ENCODE measurements at regions not wholly inside any gene's neighbourhood (a gene's known extent, or its start where the extent isn't known, plus 50 kb on each side); places are given as distances from the start of the nearest gene placed in this dataset.

DNA sequence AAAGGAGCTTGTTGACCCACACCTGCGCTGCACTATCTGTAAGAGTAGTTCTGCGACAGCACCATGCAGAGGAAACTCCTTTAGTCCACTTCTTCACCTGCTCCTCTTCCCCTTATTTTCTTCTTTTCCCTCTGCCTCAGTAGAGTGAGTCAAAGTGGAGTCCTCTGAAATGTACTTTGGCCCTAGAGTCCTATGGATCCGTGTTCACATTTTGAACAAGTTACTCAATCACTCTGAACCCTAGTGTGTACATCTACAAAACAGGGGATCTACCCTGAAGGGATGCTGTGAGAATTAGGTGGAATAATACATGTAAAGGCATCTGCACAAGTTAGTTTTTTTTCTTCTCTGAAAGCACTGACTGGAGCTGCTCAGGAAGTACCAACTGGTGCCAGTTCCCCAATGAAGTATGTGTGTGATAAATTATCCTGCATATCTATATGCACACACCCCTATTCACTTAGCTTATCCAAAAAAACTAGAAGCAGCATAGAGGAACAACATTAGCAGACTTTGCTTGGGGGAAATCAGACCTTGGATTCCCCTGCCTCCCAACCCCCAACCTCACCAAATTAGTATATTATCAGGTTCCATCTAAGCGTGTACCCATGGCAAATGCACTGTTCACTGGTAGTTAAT lies 118.5 kb upstream of the FAM9C start:
- ATAC-seq (no peak), DNase-seq (ENCODE audit: low read depth, low spot score) (no peak)
- H3K4me1 ChIP-seq (ENCODE audit: control insufficient read depth, insufficient read depth, low read length): no peaks in the 10 kb centered on the region
- no peaks in the 10 kb centered on the region for H3K9me3 ChIP-seq (ENCODE audit: control insufficient read depth, insufficient read depth, low read depth, low read length)
- no peak overlapping the region for H3K27ac ChIP-seq (ENCODE audit: low read length)
- POLR2A ChIA-PET: no interaction called here
- no peaks in the 10 kb centered on the region for H3K36me3 ChIP-seq (ENCODE audit: control insufficient read depth, insufficient read depth, low read length)
- in situ Hi-C loops (cut with HindIII; ENCODE audit: low pct_unique_long_range_greater_than_20kb, low sequenced_read_pairs) (no loop called here), intact Hi-C loops (cut with micrococcal nuclease; ENCODE audit: unreplicated experiment) (no loop called here)
- H3K4me3 ChIP-seq (ENCODE audit: low read depth in 2 of 2, low read length in 2 of 2): no peak overlapping the region
- no TSS peak for BruUV-seq (replicated peaks)
- no peaks in the 10 kb centered on the region for H3K27me3 ChIP-seq (ENCODE audit: control insufficient read depth, insufficient read depth, low read length)
- CTCF ChIA-PET: no interaction called here
- no peak for TF ChIP-seq POLR2AphosphoS5 (IDR thresholded peaks at IDR 0.05; ENCODE audit: low read depth, low read length)
- TF ChIP-seq TCF7L2 (IDR thresholded peaks at IDR 0.05; ENCODE audit: low read depth, low read length): no peak
- TF ChIP-seq, protein P1, sequence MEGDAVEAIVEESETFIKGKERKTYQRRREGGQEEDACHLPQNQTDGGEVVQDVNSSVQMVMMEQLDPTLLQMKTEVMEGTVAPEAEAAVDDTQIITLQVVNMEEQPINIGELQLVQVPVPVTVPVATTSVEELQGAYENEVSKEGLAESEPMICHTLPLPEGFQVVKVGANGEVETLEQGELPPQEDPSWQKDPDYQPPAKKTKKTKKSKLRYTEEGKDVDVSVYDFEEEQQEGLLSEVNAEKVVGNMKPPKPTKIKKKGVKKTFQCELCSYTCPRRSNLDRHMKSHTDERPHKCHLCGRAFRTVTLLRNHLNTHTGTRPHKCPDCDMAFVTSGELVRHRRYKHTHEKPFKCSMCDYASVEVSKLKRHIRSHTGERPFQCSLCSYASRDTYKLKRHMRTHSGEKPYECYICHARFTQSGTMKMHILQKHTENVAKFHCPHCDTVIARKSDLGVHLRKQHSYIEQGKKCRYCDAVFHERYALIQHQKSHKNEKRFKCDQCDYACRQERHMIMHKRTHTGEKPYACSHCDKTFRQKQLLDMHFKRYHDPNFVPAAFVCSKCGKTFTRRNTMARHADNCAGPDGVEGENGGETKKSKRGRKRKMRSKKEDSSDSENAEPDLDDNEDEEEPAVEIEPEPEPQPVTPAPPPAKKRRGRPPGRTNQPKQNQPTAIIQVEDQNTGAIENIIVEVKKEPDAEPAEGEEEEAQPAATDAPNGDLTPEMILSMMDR (IDR thresholded peaks at IDR 0.05): no peak
- TF ChIP-seq SIN3A (IDR thresholded peaks at IDR 0.05; ENCODE audit: borderline replicate concordance, insufficient read depth, low read depth, low read length): no peak
- TF ChIP-seq, protein P2, sequence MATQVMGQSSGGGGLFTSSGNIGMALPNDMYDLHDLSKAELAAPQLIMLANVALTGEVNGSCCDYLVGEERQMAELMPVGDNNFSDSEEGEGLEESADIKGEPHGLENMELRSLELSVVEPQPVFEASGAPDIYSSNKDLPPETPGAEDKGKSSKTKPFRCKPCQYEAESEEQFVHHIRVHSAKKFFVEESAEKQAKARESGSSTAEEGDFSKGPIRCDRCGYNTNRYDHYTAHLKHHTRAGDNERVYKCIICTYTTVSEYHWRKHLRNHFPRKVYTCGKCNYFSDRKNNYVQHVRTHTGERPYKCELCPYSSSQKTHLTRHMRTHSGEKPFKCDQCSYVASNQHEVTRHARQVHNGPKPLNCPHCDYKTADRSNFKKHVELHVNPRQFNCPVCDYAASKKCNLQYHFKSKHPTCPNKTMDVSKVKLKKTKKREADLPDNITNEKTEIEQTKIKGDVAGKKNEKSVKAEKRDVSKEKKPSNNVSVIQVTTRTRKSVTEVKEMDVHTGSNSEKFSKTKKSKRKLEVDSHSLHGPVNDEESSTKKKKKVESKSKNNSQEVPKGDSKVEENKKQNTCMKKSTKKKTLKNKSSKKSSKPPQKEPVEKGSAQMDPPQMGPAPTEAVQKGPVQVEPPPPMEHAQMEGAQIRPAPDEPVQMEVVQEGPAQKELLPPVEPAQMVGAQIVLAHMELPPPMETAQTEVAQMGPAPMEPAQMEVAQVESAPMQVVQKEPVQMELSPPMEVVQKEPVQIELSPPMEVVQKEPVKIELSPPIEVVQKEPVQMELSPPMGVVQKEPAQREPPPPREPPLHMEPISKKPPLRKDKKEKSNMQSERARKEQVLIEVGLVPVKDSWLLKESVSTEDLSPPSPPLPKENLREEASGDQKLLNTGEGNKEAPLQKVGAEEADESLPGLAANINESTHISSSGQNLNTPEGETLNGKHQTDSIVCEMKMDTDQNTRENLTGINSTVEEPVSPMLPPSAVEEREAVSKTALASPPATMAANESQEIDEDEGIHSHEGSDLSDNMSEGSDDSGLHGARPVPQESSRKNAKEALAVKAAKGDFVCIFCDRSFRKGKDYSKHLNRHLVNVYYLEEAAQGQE (IDR thresholded peaks at IDR 0.05; ENCODE audit: insufficient read depth in 1 of 2, low read depth in 2 of 2, low read length in 1 of 2): no peak

DNA sequence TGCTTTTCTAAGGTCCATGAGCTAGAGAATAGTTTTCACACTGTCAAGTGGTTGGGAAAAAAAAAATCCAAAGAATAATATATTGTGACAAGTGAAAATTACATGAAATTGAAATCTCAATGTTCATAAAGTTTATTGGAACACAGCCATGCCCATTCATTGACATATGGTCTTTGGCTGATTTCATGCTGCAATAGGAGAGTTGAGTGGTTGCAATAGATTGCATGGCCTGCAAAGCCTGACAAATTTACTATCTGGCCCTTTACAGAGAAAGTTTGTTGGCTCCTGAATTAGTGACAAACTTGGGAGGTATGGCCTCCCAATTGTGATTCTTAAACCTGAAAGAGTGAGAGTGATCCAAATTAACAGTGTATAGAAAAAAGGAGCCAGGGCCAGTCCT lies 115.5 kb upstream of the FAM9C start:
- ChIA-PET POLR2A (no interaction called here), CTCF (no interaction called here)
- Histone ChIP-seq H3K9me3 (ENCODE audit: control insufficient read depth, insufficient read depth, low read depth, low read length) (no peaks in the 10 kb centered on the region), H3K4me1 (ENCODE audit: control insufficient read depth, insufficient read depth, low read length) (no peaks in the 10 kb centered on the region), H3K27me3 (ENCODE audit: control insufficient read depth, insufficient read depth, low read length) (no peaks in the 10 kb centered on the region), H3K27ac (ENCODE audit: low read length) (no peak overlapping the region), H3K36me3 (ENCODE audit: control insufficient read depth, insufficient read depth, low read length) (no peaks in the 10 kb centered on the region), H3K4me3 (ENCODE audit: low read depth in 2 of 2, low read length in 2 of 2) (no peak overlapping the region)
- TF ChIP-seq, protein P2 (IDR thresholded peaks at IDR 0.05; ENCODE audit: insufficient read depth in 1 of 2, low read depth in 2 of 2, low read length in 1 of 2): no peak
- no peak for TF ChIP-seq SIN3A (IDR thresholded peaks at IDR 0.05; ENCODE audit: borderline replicate concordance, insufficient read depth, low read depth, low read length)
- TF ChIP-seq, protein P1 (IDR thresholded peaks at IDR 0.05): no peak
- TF ChIP-seq POLR2AphosphoS5 (IDR thresholded peaks at IDR 0.05; ENCODE audit: low read depth, low read length): no peak
- no peak for ATAC-seq
- intact Hi-C loops (cut with micrococcal nuclease; ENCODE audit: unreplicated experiment) (no loop called here), in situ Hi-C loops (cut with HindIII; ENCODE audit: low pct_unique_long_range_greater_than_20kb, low sequenced_read_pairs) (no loop called here)
- no peak for DNase-seq (ENCODE audit: low read depth, low spot score)
- BruUV-seq (replicated peaks): no TSS peak
